CD4-positive, alpha-beta T cell treated with Interleukin-4 for 4 hours (primary cell): ENCODE measurements at regions not wholly inside any gene's neighbourhood (a gene's known extent, or its start where the extent isn't known, plus 50 kb on each side); places are given as distances from the start of the nearest gene placed in this dataset.
"Not testable (repeated sequence)": the region's sequence is repeated elsewhere in the genome, so short reads cannot be mapped to it uniquely, and the experiment has no call there.

Experiments
- DNase-seq: peaks from one replicate; pipeline ENCODE4 v3.0.0-alpha.2; 2020

GRCh38 chrX:40224658-40225057 is 126.9 kb upstream of the BCOR start:
- DNase-seq = no peak

DNA sequence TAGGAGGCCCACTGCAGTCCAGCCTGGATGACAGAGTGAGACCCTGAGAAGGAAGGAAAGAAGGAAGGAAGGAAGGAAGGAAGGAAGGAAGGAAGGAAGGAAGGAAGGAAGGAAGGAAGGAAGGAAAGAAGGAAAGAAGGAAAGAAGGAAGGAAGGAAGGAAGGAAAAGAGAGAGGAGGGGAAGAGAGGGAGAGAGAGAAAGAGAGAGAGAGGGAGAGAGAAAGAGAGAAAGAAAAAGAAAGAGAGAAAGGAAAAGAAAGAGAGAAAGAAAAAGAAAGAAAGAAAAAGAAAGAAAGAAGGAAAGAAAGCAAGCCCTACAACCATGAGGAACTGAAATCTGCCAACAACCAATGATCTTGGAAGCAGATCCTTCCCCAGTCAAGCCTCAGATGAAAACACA is 124.9 kb upstream of the BCOR start:
- DNase-seq = not testable (repeated sequence)

DNA sequence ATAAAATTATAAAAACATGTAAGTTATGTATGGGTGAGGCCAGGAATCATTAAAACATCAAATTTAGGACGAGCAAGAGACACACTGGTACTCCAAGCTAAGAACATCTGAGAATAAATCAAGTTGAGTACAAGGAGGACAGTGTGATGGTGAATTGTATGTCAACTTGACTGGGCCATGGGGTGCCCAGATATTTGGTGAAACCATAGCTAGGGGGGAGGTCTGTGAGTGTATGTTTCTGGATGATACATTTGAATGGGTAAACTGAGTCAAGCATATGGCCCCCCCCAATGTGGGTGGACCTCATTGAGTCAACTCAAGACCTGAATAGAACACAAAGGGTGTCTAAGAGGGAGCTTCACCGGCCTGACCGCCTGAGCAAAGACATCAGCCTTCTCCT is 115.3 kb upstream of the BCOR start:
- DNase-seq = no peak

- DNase-seq = no peak
Observed at GRCh38 chrX:40209951-40210617, 112.3 kb upstream of the BCOR start.

DNA sequence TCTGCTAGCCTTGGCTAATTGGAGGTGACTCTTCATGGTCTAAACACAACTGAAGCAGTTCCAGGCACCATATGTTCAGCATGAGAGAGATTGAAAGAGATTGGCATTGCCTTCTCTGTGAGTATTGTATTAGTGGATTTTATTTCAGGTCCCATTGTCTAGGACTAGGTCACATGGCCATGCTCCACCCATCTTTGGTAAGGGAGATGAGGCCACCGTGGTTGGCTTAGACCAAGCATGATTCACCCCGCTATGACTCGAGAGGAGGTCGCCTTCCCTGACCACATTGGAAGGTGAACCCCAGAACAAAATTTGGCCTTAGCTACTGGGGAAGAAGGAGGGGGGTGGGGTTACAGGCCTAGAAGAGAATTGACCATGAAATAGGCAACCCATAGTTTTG is 109.9 kb upstream of the BCOR start:
- DNase-seq = peak; percentile 4

DNA sequence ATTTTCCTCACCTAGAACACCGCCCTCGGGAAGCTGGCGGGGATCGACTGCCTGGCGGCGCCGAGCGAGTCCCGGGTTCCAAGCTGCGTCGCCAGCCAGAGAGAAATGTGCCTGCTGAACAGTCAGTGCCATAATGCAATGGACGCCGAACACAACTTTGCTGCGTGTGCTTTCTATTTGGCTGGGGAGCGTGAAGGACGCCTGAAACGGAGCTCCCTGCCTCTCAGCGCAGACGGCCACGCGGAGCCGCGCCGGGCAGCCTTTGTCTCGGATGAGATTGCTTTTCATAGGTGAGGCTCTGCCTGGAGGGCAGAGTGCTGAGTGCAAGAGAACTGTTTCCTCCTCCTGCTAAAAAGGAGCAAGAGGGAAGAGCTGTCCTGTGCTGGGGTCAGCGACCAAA is 107.7 kb upstream of the BCOR start:
- DNase-seq = no peak

DNA sequence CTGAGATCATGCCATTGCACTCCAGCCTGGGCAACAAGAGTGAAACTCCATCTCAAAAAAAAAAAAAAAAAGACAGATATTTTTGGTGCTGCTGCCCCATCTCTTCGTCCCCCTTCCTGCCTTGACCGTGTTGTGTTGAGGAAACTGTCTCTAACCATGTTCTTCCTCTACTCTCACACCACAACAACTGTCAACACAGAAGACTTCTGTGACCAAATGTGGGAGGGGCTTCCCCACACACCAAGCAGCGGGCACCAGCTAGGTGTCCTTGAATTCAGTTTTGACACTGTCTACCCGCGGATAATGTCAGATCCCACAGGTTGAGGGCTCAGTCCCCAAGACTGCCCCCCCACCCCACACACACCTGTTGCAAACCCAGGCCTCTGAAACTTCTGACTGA is 104.7 kb upstream of the BCOR start:
- DNase-seq = peak; percentile 10

DNA sequence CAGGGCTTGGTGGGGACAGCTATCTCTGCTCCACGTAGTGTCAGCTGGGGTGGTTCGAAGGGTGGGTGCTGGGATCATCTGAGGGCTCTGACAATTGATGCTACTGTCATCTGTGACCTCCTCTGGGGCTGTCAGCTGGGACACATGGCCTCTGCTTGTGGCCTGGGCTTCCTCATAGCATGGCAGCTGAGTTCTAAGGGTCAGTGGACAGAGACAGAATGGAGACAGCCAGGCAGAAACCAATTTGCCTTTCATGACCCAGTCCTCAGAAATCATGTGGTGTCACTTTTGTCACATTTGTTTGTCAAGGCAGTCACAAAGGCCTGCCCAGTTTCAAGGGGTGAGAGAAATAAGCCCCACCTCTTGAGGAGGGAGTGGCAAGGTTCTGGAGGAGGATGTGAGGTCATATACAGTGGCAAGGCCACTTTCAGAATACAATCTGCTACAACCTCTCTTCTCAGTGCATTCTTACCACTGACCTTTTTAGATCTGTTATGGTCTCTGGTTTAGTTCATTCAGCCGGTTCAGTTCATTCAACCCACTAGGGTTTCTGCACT is 103.6 kb upstream of the BCOR start:
- peak; percentile 34 for DNase-seq

- no peak for DNase-seq
Observed at GRCh38 chrX:40199704-40200103, 101.9 kb upstream of the BCOR start.

GRCh38 chrX:40197071-40197470 is 99.3 kb upstream of the BCOR start:
- DNase-seq = no peak

- no peak for DNase-seq
Observed at GRCh38 chrX:40195368-40195767, 97.6 kb upstream of the BCOR start.

GRCh38 chrX:40192196-40192595 is 94.4 kb upstream of the BCOR start:
- no peak for DNase-seq

DNA sequence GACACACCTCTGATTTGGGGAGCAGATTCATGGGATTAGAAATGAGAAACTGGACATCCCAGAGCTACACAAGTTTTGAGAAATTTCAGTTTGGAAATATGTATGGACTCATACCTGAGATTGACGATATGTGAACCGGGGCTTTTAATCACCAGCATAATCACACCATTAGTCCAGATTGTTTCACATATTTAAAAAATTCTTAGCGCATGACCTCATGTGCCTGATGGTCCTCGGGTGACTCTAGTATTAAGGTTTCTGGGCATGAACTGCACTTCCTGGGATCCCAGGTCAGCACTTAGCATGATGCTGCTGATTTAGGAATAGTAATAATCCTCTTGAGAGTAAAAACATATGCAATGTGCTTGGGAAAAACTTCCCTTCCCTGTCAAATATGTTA is 91.9 kb upstream of the BCOR start:
- DNase-seq = no peak

GRCh38 chrX:40188573-40189417 is 91.0 kb upstream of the BCOR start:
- DNase-seq = no peak

- DNase-seq = no peak
Observed at GRCh38 chrX:40184968-40185367, 87.2 kb upstream of the BCOR start.

DNA sequence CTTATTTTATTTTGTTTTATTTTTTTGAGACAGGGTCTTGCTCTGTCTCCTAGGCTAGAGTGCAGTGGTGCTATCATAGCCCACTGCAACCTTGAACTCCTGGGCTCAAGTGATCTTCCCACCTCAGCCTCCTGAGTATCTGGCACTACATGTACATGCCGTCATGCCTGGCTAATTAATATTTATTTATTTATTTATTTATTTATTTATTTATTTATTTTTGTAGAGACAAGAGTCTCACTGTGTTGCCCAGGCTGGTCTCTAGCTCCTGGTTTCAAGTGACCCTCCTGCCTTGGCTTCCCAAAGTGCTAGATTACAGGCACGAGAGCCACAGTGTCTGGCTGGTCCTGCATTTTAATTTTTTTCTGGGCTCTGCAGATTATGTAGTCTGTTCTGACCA is 84.9 kb upstream of the BCOR start:
- DNase-seq = no peak

DNA sequence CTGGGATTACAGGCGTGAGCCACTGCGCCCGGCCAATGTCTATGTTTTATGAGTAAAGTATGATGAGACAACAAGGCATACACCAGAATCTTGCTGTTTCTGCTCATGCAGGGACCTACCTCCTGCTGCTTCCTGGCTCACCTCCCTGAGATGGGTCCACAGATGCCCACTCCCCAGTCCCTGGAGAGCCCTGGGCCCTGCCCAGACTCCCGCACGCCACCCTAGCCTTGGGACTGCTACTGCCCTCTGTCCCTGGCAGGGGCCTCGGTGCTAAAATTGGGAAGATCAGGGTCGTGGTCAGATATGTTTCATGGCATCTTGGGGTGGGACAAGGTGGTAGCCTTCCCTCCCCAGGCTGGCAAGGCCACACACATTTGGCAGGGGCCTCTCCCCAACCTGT is 84.3 kb upstream of the BCOR start:
- DNase-seq = no peak

DNA sequence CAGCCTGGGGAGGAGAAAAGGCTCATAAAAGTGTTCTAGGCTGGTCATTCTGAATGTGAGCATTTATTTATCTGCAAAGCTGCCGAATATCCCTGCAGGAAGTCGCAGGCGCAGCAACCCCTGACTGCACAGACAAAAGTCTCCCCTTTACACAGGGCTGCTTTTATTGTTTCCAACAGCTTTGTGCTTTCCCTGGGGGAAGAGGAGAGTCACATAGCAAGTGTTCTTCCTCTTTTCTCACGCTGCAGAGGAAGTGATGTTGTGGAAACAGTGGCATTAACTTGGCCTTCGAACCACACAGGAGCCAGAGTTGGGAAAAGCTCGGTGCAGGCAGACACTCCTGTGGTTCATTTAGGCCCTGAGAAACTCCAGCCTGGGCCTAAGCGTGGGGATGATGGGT is 81.5 kb upstream of the BCOR start:
- DNase-seq = no peak

- DNase-seq = no peak
Observed at GRCh38 chrX:40177942-40178715, 80.4 kb upstream of the BCOR start.

DNA sequence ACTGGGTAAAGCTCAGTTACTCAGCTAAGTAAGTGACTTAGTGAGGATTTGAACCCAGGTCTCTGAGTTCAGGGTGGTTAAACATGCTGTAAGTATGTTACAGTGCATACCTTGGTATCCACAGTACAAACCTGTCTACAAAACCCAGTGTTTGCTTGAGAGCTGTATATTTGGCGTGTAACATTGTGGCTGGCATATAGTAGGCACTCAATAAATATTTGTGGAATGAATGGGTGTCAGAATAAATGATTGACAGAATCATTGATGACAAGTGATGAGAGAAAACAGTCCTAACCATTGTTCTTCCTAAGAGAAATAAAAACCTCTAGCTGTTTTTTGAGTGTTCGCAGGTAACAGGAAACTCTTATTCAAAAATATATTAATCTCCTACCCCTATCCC is 79.7 kb upstream of the BCOR start:
- no peak for DNase-seq

DNA sequence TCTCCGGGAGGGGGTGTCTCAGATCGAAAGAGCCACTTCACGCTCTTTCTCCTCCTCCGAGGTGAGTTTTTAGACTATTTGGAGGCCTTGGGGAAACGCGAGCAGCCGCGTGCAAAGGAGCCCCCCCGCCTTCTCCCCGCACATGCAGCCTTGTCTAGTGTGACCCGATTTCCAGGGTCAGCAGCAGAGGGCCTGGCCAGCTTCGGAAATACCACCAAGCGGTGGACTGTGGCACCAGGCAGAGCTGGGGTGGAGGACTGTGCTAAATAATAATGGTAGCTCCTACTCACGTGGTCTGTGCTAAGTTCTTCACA is 79.3 kb upstream of the BCOR start:
- DNase-seq = no peak

DNA sequence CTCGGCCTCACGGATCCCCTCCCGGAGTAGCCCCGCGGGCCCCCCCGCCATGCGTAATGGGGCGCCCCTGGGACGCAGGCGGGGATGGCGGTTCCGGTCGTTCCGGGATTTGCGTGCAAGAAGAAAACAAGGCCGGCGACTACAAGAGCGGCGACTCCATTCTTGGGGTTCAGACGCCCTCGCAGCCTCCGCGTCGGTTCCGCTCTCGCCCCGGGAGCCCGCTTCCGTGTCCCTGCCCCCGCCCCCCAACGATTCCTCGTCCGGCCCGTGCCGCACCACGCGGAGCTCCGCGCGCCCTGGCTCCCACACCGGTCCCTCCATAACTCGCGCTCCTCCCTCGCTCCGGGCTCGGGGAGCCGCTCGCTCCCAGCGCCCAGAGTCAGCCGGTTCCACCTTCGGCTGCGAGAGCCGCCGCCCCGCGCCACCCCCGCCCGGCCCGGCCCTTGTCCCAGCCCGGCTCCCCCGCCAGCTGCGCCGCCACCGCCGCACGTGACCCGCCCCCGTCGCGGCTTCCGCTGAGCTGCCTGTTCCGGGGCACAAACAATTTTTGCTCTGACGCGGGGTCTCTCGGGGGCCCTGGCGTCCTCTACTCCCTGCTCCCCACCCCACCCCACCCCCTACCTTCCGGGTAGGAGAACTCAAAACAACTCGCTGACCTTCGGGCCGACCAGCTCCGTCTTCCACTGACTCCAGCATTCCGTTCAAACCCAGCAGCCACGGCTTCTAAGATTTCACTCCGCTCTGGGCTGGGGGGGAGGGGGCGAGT is 78.8 kb upstream of the BCOR start:
- DNase-seq = peak; percentile 66
